ENCODE measurements at regions not wholly inside any gene's neighbourhood (a gene's known extent, or its start where the extent isn't known, plus 50 kb on each side); places are given as distances from the start of the nearest gene placed in this dataset.

DNA sequence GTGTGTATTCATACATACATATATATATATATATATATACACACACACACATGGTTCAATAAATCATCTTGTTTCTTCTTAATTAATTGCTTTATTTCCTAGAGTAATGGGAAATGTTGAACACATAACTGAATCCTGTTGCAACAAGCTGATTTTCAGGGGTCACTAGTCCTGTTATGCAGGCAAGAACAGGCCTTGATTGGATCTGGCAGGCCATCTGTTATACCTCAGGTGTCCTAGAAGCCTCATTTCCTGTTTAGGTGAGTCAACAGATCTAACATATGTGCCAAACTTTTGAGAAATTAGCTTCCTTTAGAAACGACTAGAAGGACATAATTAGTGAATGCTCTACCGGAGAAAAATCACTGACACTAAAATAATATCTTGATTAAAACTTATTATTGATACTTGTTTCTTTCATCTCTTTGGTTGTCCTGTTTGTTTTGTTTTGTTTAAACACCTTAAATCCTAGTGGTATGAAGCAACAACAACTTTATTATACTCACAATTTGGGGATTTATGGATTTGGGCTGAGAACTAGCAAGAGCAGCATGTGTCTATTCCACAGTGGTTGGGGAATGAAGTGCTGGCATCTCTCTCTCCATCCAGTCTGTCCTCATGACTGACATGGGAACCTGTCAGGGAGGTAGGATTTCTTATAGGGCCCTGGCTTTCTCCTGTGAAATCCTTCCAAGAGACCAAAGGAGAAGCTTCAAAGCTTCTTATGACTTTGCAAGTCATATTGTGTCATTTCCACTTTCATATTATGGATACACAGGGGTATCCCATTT lies 552.6 kb downstream of the NSUN3 start:
- no peak for TF ChIP-seq EZH2 (IDR thresholded peaks at IDR 0.05; ENCODE audit: insufficient read depth, low read length)
- TF ChIP-seq, protein P1, sequence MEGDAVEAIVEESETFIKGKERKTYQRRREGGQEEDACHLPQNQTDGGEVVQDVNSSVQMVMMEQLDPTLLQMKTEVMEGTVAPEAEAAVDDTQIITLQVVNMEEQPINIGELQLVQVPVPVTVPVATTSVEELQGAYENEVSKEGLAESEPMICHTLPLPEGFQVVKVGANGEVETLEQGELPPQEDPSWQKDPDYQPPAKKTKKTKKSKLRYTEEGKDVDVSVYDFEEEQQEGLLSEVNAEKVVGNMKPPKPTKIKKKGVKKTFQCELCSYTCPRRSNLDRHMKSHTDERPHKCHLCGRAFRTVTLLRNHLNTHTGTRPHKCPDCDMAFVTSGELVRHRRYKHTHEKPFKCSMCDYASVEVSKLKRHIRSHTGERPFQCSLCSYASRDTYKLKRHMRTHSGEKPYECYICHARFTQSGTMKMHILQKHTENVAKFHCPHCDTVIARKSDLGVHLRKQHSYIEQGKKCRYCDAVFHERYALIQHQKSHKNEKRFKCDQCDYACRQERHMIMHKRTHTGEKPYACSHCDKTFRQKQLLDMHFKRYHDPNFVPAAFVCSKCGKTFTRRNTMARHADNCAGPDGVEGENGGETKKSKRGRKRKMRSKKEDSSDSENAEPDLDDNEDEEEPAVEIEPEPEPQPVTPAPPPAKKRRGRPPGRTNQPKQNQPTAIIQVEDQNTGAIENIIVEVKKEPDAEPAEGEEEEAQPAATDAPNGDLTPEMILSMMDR (IDR thresholded peaks at IDR 0.05; ENCODE audit: insufficient read depth, low read depth, low read length), result no peak
- Mint-ChIP-seq H3K4me1 (ENCODE audit: low read depth, unreplicated experiment) (no peaks in the 10 kb centered on the region), H3K9me3 (ENCODE audit: unreplicated experiment) (no peaks in the 10 kb centered on the region), H3K27ac (ENCODE audit: unreplicated experiment) (no peak overlapping the region), H3K4me3 (ENCODE audit: unreplicated experiment) (no peak overlapping the region), H3K36me3 (ENCODE audit: low read depth, unreplicated experiment) (no peaks in the 10 kb centered on the region), H3K27me3 (ENCODE audit: low read depth, unreplicated experiment) (no peaks in the 10 kb centered on the region)
- no peak overlapping the region for H3K4me3 ChIP-seq (ENCODE audit: insufficient read depth, low read depth, low read length)
- H3K36me3 ChIP-seq (ENCODE audit: insufficient read depth, low read length), result no peaks in the 10 kb centered on the region
- FAIRE-seq (no peak), DNase-seq (ENCODE audit: low read depth) (no peak)
- H3K27me3 ChIP-seq (ENCODE audit: insufficient read depth, low read length), result no peaks in the 10 kb centered on the region
- H3K4me2 ChIP-seq (ENCODE audit: low read length), result no peak overlapping the region
- H4K20me1 ChIP-seq (ENCODE audit: insufficient read depth, low read length), result no peaks in the 10 kb centered on the region
- H3K9me3 ChIP-seq (ENCODE audit: insufficient read depth, low read depth, low read length), result no peaks in the 10 kb centered on the region
- no peak overlapping the region for H3K27ac ChIP-seq (ENCODE audit: low read depth, low read length)
- H3K79me2 ChIP-seq (ENCODE audit: insufficient read depth, low read length), result no peaks in the 10 kb centered on the region
- no peak overlapping the region for H3K9ac ChIP-seq (ENCODE audit: low read length)
- peaks cover 2% of the 10 kb centered on the region for H3K4me1 ChIP-seq (ENCODE audit: insufficient read depth, low read length)
- H2AFZ ChIP-seq (ENCODE audit: low read depth, low read length), result no peak overlapping the region

DNA sequence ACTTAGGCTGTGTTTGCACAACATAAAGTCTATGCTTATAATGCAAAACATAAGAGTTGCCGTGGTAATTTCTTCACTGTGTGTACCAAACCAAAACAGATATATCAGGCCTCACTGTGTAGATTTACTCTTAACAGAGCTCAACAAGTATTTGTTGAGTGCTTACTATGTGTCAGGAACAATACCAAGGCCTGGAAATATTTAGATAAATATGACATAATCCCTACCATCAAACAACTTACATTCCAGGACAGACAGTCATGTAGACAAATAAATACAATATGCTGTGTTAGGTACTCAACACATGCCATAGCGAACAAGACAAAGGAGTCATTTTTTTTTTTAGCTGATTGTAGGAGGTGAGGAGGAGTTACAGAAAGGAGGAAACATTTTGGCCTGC lies 554.0 kb downstream of the NSUN3 start:
- no peak overlapping the region for H2AFZ ChIP-seq (ENCODE audit: low read depth, low read length)
- H3K27ac ChIP-seq (ENCODE audit: low read depth, low read length), result no peak overlapping the region
- Mint-ChIP-seq H3K36me3 (ENCODE audit: low read depth, unreplicated experiment) (no peaks in the 10 kb centered on the region), H3K27me3 (ENCODE audit: low read depth, unreplicated experiment) (no peaks in the 10 kb centered on the region), H3K9me3 (ENCODE audit: unreplicated experiment) (no peaks in the 10 kb centered on the region), H3K27ac (ENCODE audit: unreplicated experiment) (no peak overlapping the region), H3K4me1 (ENCODE audit: low read depth, unreplicated experiment) (no peaks in the 10 kb centered on the region), H3K4me3 (ENCODE audit: unreplicated experiment) (no peak overlapping the region)
- no peaks in the 10 kb centered on the region for H3K27me3 ChIP-seq (ENCODE audit: insufficient read depth, low read length)
- FAIRE-seq (no peak), DNase-seq (ENCODE audit: low read depth) (peak; percentile 35)
- H3K9ac ChIP-seq (ENCODE audit: low read length), result no peak overlapping the region
- no peaks in the 10 kb centered on the region for H3K36me3 ChIP-seq (ENCODE audit: insufficient read depth, low read length)
- TF ChIP-seq, protein P1 (IDR thresholded peaks at IDR 0.05; ENCODE audit: insufficient read depth, low read depth, low read length), result no peak
- TF ChIP-seq EZH2 (IDR thresholded peaks at IDR 0.05; ENCODE audit: insufficient read depth, low read length), result no peak
- no peaks in the 10 kb centered on the region for H4K20me1 ChIP-seq (ENCODE audit: insufficient read depth, low read length)
- H3K4me1 ChIP-seq (ENCODE audit: insufficient read depth, low read length), result peaks cover 2% of the 10 kb centered on the region
- no peak overlapping the region for H3K4me2 ChIP-seq (ENCODE audit: low read length)
- H3K4me3 ChIP-seq (ENCODE audit: insufficient read depth, low read depth, low read length), result no peak overlapping the region
- H3K9me3 ChIP-seq (ENCODE audit: insufficient read depth, low read depth, low read length), result no peaks in the 10 kb centered on the region
- no peaks in the 10 kb centered on the region for H3K79me2 ChIP-seq (ENCODE audit: insufficient read depth, low read length)

GRCh38 chr3:94617312-94617711 lies 554.5 kb downstream of the NSUN3 start:
- no peak for FAIRE-seq

More at GRCh38 chr3:94617312-94617711, 554.5 kb downstream of the NSUN3 start:
- no peaks in the 10 kb centered on the region for H3K36me3 Mint-ChIP-seq (ENCODE audit: low read depth, unreplicated experiment)
- H3K79me2 ChIP-seq (ENCODE audit: insufficient read depth, low read length), result no peaks in the 10 kb centered on the region
- H3K9me3 ChIP-seq (ENCODE audit: insufficient read depth, low read depth, low read length), result no peaks in the 10 kb centered on the region
- H3K27me3 Mint-ChIP-seq (ENCODE audit: low read depth, unreplicated experiment), result no peaks in the 10 kb centered on the region
- H3K4me3 ChIP-seq (ENCODE audit: insufficient read depth, low read depth, low read length), result no peak overlapping the region
- no peaks in the 10 kb centered on the region for H3K27me3 ChIP-seq (ENCODE audit: insufficient read depth, low read length)
- H3K4me2 ChIP-seq (ENCODE audit: low read length), result no peak overlapping the region
- H3K27ac Mint-ChIP-seq (ENCODE audit: unreplicated experiment), result no peak overlapping the region
- peaks cover 2% of the 10 kb centered on the region for H3K4me1 ChIP-seq (ENCODE audit: insufficient read depth, low read length)
- TF ChIP-seq, protein P1 (IDR thresholded peaks at IDR 0.05; ENCODE audit: insufficient read depth, low read depth, low read length), result no peak
- TF ChIP-seq EZH2 (IDR thresholded peaks at IDR 0.05; ENCODE audit: insufficient read depth, low read length), result no peak
- H4K20me1 ChIP-seq (ENCODE audit: insufficient read depth, low read length), result no peaks in the 10 kb centered on the region
- H3K4me1 Mint-ChIP-seq (ENCODE audit: low read depth, unreplicated experiment), result no peaks in the 10 kb centered on the region
- no peak for DNase-seq (ENCODE audit: low read depth)
- H3K9me3 Mint-ChIP-seq (ENCODE audit: unreplicated experiment), result no peaks in the 10 kb centered on the region
- no peak overlapping the region for H3K4me3 Mint-ChIP-seq (ENCODE audit: unreplicated experiment)
- H2AFZ ChIP-seq (ENCODE audit: low read depth, low read length), result no peak overlapping the region
- no peak overlapping the region for H3K9ac ChIP-seq (ENCODE audit: low read length)
- no peaks in the 10 kb centered on the region for H3K36me3 ChIP-seq (ENCODE audit: insufficient read depth, low read length)
- no peak overlapping the region for H3K27ac ChIP-seq (ENCODE audit: low read depth, low read length)

Measured in astrocyte (in vitro differentiated cells and primary cell).